ENCODE measurements at regions not wholly inside any gene's neighbourhood (a gene's known extent, or its start where the extent isn't known, plus 50 kb on each side); places are given as distances from the start of the nearest gene placed in this dataset.

- TF ChIP-seq CTCF (IDR thresholded peaks at IDR 0.05; ENCODE audit: insufficient read depth, low read length, poor library complexity, severe bottlenecking) (no peak), EZH2phosphoT487 (conservative IDR thresholded peaks at IDR 0.05; ENCODE audit: low read length) (no peak)
Measured at GRCh38 chr10:104589431-104589830, 51.7 kb upstream of the SORCS3 start.
